ENCODE measurements at regions not wholly inside any gene's neighbourhood (a gene's known extent, or its start where the extent isn't known, plus 50 kb on each side); places are given as distances from the start of the nearest gene placed in this dataset.

- no peak for DNase-seq (ENCODE audit: low spot score)
- Mint-ChIP-seq H3K36me3 (ENCODE audit: low read depth) (no peaks in the 10 kb centered on the region), H3K4me3 (no peak overlapping the region), H3K27me3 (ENCODE audit: insufficient read depth, low read depth, poor library complexity) (peaks cover 9% of the 10 kb centered on the region), H3K4me1 (peaks cover 17% of the 10 kb centered on the region), H3K27ac (no peak overlapping the region), H3K9me3 (peaks cover 3% of the 10 kb centered on the region; the same call in 1 of the 3 replicates)
- peaks cover 6% of the 10 kb centered on the region; the same call in 1 of the 2 replicates for H3K4me1 ChIP-seq (ENCODE audit: insufficient read depth)
- H3K36me3 ChIP-seq (ENCODE audit: insufficient read depth), result no peaks in the 10 kb centered on the region
- no peak overlapping the region for H3K4me3 ChIP-seq
- H3K9me2 ChIP-seq (ENCODE audit: insufficient read depth), result 0 out of 2 replicates have a peak, but pooled peaks cover 2% of the 10 kb centered on the region
- H3K79me2 ChIP-seq (replicated peaks; ENCODE audit: insufficient read depth), result no peaks in the 10 kb centered on the region
- H3F3A ChIP-seq (replicated peaks; ENCODE audit: low read depth), result no peaks in the 10 kb centered on the region
- H3K27me3 ChIP-seq (ENCODE audit: insufficient read depth), result no peaks in the 10 kb centered on the region
- H4K20me1 ChIP-seq (replicated peaks; ENCODE audit: insufficient read depth), result no peaks in the 10 kb centered on the region
- H3K4me2 ChIP-seq, result no peak overlapping the region
- no peak for ATAC-seq
- no peak overlapping the region for H2AFZ ChIP-seq
- no peak for TF ChIP-seq REST (IDR thresholded peaks at IDR 0.05; ENCODE audit: unreplicated experiment)
- no peak for TF ChIP-seq POLR2AphosphoS5 (IDR thresholded peaks at IDR 0.05; ENCODE audit: low read depth)
- no peak for TF ChIP-seq NANOG (IDR thresholded peaks at IDR 0.05; ENCODE audit: borderline replicate concordance)
- no peak for TF ChIP-seq ZNF462 (CRISPR knock-in tag; IDR thresholded peaks at IDR 0.05)
- TF ChIP-seq ZNF114 (CRISPR knock-in tag; IDR thresholded peaks at IDR 0.05), result no peak
- no peak for TF ChIP-seq ZNF331 (CRISPR knock-in tag; IDR thresholded peaks at IDR 0.05; ENCODE audit: low read depth)
- no peak for TF ChIP-seq JUNB (IDR thresholded peaks at IDR 0.05; ENCODE audit: unreplicated experiment)
- TF ChIP-seq CREB1 (CRISPR knock-in tag; IDR thresholded peaks at IDR 0.05; ENCODE audit: low read depth), result no peak
- no peak for TF ChIP-seq EZH2phosphoT487 (IDR thresholded peaks at IDR 0.05; ENCODE audit: unreplicated experiment)
- TF ChIP-seq STAT1 (IDR thresholded peaks at IDR 0.05; ENCODE audit: unreplicated experiment), result no peak
- TF ChIP-seq ETS1 (IDR thresholded peaks at IDR 0.05), result no peak
- no peak for TF ChIP-seq EZH2 (IDR thresholded peaks at IDR 0.05; ENCODE audit: low read depth, unreplicated experiment)
- H3K27ac ChIP-seq (ENCODE audit: low read depth), result no peak overlapping the region
Measured at GRCh38 chr16:13833515-13833914, 86.4 kb upstream of the ERCC4 start.
